Activated T-helper 1 cell treated with anti-CD3 and anti-CD28 coated beads, Interleukin-12 subunit alpha, Interleukin-12 subunit beta, Interleukin-2, Interleukin-4 antibody, amounts not matched to agents 30 ng/mL and 10 ng/mL and 1 ng/mL, durations not matched to agents 14 hours and 24 hours and 36 hours (primary cell): ENCODE measurements at regions not wholly inside any gene's neighbourhood (a gene's known extent, or its start where the extent isn't known, plus 50 kb on each side); places are given as distances from the start of the nearest gene placed in this dataset.

Source experiments
- DNase-seq: peaks from one replicate; pipeline ENCODE4 v3.0.0; 2021; ENCODE audit warnings: low spot score
- H3K27ac Mint-ChIP-seq: one replicate; pipeline ENCODE4 v1.8.0; 2021; ENCODE audit warnings: mild to moderate bottlenecking, mixed read lengths
- H3K27me3 Mint-ChIP-seq: one replicate; pipeline ENCODE4 v1.8.0; 2022; ENCODE audit warnings: mild to moderate bottlenecking, moderate library complexity, mixed read lengths; ENCODE audit not compliant: insufficient read depth
- H3K36me3 Mint-ChIP-seq: one replicate; pipeline ENCODE4 v1.8.0; 2021; ENCODE audit warnings: low read depth, mixed read lengths
- H3K4me1 Mint-ChIP-seq: one replicate; pipeline ENCODE4 v1.8.0; 2021; ENCODE audit warnings: low read depth, mixed read lengths
- H3K4me3 Mint-ChIP-seq: one replicate; pipeline ENCODE4 v1.8.0; 2021; ENCODE audit warnings: mild to moderate bottlenecking, moderate library complexity, mixed read lengths
- H3K9me3 Mint-ChIP-seq: one replicate; pipeline ENCODE4 v1.8.0; 2021; ENCODE audit warnings: mixed read lengths
- intact Hi-C: fragments of 100-400 bp; cut with micrococcal nuclease; formaldehyde crosslinking; loops from one replicate; pipeline ENCODE4 v1.15.1; 2024

DNA sequence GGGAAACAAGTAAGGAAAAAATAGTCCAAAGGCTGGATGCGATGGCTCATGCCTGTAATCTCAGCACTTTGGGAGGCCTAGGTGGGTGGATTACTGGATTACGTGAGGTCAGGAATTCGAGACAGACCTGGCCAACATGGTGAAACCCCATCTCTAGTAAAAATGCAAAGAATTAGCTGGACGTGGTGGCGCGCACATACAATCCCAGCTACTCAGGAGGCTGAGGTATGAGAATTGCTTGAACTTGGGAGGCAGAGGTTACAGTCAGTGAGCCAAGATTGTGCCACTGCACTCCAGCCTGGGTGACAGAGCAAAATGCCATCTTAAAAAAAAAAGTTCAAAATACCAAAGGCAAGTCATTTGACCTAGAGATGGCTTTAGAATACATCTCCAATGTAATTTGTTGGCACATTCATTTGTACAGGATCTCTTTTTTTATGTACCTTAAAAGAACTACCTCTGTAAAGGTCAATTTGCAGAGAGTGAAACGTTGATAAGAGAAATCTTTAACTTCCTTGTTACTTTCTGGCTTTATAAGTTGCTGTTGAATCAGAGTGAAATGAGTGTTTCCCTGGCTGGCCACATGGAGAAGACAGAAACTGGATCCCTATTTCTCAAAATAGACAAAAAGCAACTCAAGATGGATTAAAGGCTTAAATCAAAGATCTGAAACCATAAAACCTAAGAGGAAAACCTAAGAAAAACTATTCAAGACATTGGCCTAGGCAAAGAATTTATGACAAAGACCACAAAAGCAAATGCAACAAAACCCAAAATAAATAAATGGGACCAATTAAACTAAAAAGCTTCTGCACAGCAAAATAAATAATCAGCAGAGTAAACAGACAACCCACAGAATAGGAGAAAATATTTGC, 260.7 kb downstream of the KLF6 start:
- Mint-ChIP-seq H3K36me3 (no peaks in the 10 kb centered on the region), H3K27me3 (peaks cover 5% of the 10 kb centered on the region), H3K9me3 (peaks cover under 1% of the 10 kb centered on the region), H3K4me1 (no peaks in the 10 kb centered on the region), H3K4me3 (no peak overlapping the region), H3K27ac (no peak overlapping the region)
- intact Hi-C loops = no loop called here
- DNase-seq = no peak

DNA sequence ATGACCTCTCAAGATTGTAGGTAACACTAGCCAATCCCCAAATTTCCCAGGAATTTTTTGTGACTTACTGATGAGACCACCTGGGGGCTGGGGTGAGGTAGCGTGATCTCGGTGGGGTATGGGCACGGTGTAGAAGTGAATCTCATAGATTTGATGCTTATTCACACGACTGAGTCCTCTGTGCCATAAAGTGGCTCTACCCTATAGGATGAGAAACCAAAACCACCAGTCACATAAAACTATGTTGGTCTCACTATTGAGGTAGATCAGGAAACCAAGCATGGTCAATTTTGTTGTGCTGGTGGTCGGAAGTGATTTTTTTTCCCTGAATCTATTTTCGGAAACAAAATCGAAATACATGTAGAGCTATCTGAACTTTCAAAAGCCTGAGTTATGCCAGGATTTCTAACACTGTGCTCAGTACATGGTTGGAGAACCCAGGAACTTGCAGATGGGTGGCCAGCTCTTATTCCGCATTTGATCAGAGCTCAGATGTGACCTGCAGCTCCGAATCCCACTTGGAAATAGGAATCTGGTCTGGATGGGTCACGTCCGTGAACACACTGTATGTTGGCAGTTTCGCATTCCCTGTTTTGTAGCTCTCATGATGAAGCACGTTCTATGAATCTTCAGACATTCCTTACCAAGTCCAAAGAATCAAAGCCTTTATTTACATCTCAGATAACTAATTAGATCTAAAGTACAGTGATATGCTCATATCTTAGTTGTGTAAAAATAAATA, 261.5 kb downstream of the KLF6 start:
- H3K4me3 Mint-ChIP-seq = no peak overlapping the region

DNA sequence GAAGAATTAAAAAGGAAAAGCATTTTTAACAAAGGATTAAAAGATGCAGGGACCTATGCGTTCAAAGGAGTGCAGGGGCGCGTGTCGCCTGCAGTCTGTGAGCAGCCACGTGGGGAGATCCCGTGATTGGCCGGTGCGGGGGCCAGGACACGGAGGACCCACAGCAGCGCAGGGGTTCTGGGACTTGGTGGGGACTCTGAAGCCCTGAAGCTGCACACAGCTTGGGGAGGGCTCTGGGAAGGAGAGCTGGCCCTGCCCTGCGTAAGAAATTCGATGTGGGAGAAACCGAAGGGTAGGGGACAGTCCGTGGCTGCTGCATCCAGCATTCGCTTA, 268.1 kb downstream of the KLF6 start:
- Mint-ChIP-seq H3K4me3 (no peak overlapping the region), H3K36me3 (no peaks in the 10 kb centered on the region), H3K4me1 (peaks cover 20% of the 10 kb centered on the region), H3K27ac (no peak overlapping the region), H3K27me3 (peaks cover 8% of the 10 kb centered on the region), H3K9me3 (peaks cover 4% of the 10 kb centered on the region)
- intact Hi-C loops = no loop called here
- no peak for DNase-seq

More for the DNA sequence above, 261.5 kb downstream of the KLF6 start:
- H3K27ac Mint-ChIP-seq = no peak overlapping the region
- H3K9me3 Mint-ChIP-seq = peaks cover 4% of the 10 kb centered on the region
- intact Hi-C loops = no loop called here
- H3K27me3 Mint-ChIP-seq = peaks cover 5% of the 10 kb centered on the region
- H3K4me1 Mint-ChIP-seq = no peaks in the 10 kb centered on the region
- no peaks in the 10 kb centered on the region for H3K36me3 Mint-ChIP-seq
- DNase-seq = no peak

DNA sequence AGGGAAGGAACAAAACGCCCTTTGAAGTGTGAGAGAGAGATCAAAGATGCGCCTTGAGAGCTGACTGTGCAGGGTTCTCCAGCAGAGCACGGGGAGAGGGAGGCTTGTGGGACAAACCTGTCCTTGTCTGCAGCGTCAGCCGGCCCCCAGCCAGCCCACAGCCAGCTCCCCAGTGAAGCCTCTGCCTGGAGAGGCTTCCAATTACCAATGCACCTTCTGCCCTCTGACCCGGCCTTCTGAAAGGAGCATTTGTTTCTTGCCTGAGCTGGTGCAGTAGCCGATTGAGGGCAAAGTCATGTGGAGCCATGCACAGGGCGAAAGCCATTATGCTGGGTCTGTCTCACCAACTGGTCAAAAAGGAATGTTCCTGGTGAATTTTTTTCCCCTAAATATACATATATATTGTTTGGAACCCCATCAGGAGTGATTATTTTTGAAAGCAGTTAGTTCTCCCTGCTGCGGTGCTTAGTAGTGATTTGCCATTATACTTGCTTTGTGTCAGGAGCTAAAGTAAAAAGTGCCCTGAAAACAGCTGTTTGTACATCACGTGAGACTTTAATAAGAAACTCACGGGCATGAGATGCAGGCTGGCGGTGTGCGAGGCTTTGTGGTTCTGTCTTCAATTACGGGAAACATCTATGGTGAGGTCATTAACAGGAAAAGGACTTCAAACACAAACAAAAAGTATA, 268.6 kb downstream of the KLF6 start:
- H3K9me3 Mint-ChIP-seq = peaks cover 4% of the 10 kb centered on the region
- H3K27ac Mint-ChIP-seq = no peak overlapping the region
- H3K4me3 Mint-ChIP-seq = no peak overlapping the region
- no peak for DNase-seq
- intact Hi-C loops = no loop called here
- peaks cover 7% of the 10 kb centered on the region for H3K27me3 Mint-ChIP-seq
- H3K4me1 Mint-ChIP-seq = peaks cover 20% of the 10 kb centered on the region
- H3K36me3 Mint-ChIP-seq = no peaks in the 10 kb centered on the region

DNA sequence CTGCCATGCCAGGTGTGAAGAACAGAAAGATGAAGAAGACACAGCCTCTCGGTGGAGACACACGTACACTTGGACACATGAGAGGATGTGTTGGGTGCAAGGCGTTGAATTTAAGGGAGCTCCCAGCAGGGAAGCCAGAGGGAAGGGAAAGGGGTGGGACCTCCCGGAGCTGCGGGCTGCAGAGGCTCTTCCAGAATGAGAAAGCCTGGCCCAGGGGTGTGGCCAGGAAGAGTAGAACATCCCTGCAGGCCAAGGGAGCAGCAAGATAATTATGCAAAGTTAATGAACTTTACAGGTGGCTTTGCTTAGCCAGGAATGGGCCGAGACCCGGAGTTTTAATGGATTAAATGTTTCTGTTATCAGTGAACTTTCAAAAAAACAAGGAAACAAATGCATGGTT, 270.3 kb downstream of the KLF6 start:
- DNase-seq = no peak

DNA sequence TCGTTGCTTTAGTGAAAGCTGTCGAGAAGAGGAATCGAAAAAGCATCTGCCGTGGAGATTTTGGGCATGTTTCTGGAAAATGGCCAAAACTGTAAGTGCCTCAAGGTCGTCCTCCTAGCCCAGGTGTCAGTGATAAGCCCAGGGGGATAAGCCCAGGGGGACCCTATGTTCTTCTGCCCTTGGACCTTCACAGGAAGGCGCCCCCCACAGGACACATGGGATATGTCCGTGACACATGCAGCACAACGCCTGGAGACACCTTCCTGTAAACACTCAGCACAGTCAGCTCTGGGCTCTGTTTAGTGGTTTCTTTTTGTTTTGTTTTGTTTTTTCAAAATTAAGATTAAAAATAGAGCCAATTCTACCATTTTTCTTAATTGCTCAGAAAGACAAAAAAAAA, 272.7 kb downstream of the KLF6 start:
- Mint-ChIP-seq H3K4me1 (peaks cover 28% of the 10 kb centered on the region), H3K4me3 (no peak overlapping the region), H3K27ac (no peak overlapping the region), H3K9me3 (no peaks in the 10 kb centered on the region), H3K36me3 (no peaks in the 10 kb centered on the region), H3K27me3 (peaks cover 13% of the 10 kb centered on the region)
- DNase-seq = no peak
- intact Hi-C loops = no loop called here

More for the DNA sequence above, 270.3 kb downstream of the KLF6 start:
- peaks cover 28% of the 10 kb centered on the region for H3K4me1 Mint-ChIP-seq
- H3K9me3 Mint-ChIP-seq = peaks cover 4% of the 10 kb centered on the region
- H3K27ac Mint-ChIP-seq = no peak overlapping the region
- H3K27me3 Mint-ChIP-seq = peaks cover 10% of the 10 kb centered on the region
- no peak overlapping the region for H3K4me3 Mint-ChIP-seq
- intact Hi-C loops = no loop called here
- no peaks in the 10 kb centered on the region for H3K36me3 Mint-ChIP-seq

DNA sequence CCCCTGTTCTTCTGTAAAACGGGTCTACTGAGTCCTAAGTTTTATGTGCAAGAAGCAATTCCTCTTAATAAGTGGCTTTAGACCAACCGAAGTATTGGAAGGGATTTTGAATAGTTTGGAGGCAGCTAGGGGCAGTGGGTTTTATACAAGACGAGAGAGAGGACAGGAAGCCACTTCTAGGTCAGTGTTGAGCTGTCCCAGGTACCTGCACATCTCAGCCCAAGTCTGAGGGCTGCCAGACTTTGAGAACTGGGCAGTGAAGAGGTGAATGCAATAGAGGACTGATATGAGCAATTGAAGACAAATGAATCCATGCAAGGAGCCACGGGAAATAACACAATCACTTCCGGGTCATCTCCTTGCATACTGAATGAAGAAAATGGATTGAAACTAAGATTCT, 273.5 kb downstream of the KLF6 start:
- H3K4me1 Mint-ChIP-seq = peaks cover 21% of the 10 kb centered on the region
- intact Hi-C loops = no loop called here
- no peaks in the 10 kb centered on the region for H3K36me3 Mint-ChIP-seq
- no peak overlapping the region for H3K4me3 Mint-ChIP-seq
- H3K9me3 Mint-ChIP-seq = no peaks in the 10 kb centered on the region
- no peak for DNase-seq
- H3K27ac Mint-ChIP-seq = no peak overlapping the region
- peaks cover 11% of the 10 kb centered on the region for H3K27me3 Mint-ChIP-seq

DNA sequence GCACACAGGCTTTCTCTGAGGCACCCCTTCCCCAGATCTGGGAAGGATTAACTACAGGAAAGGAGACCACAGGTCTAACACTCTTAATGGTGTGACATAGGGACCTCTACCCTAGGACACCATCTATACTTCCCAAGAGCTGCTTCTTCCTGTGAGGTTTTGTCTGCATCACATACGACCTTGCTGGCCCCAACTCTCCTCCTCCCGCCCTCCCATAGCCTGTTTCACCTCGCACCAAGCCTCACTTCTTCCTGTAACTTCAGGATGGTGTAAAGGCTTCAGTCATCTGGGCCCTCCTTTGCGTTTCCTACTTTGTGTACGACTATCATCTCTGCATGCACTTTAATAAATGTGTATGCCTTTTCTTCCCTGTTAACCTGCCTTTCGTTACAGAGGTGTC, 274.3 kb downstream of the KLF6 start:
- Mint-ChIP-seq H3K4me3 (no peak overlapping the region), H3K36me3 (no peaks in the 10 kb centered on the region), H3K9me3 (no peaks in the 10 kb centered on the region), H3K4me1 (peaks cover 13% of the 10 kb centered on the region), H3K27me3 (peaks cover 11% of the 10 kb centered on the region), H3K27ac (no peak overlapping the region)
- no peak for DNase-seq
- intact Hi-C loops = no loop called here

DNA sequence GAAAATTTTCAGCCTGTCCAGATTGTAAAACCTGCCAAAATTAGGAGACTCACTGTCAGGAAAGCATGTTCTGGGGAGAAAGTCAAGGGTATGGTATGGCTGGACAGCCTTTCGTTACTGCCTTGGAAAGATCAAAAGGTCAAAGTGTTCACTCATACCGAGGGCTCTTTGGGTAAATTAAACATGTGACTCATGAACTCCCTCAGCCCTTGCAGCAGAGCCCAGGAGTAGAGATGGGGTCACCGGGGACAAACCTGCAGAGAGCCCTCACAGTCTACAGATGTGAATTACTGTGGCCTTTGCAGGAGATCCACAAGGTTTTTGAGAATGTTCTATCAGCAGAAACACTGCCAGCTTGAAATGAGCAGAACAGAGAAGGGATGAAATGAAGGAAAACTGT, 275.7 kb downstream of the KLF6 start:
- no peak for DNase-seq
- peaks cover 10% of the 10 kb centered on the region for H3K4me1 Mint-ChIP-seq
- intact Hi-C loops = no loop called here
- no peak overlapping the region for H3K4me3 Mint-ChIP-seq
- no peaks in the 10 kb centered on the region for H3K9me3 Mint-ChIP-seq
- H3K36me3 Mint-ChIP-seq = no peaks in the 10 kb centered on the region
- peaks cover 11% of the 10 kb centered on the region for H3K27me3 Mint-ChIP-seq
- no peak overlapping the region for H3K27ac Mint-ChIP-seq

DNA sequence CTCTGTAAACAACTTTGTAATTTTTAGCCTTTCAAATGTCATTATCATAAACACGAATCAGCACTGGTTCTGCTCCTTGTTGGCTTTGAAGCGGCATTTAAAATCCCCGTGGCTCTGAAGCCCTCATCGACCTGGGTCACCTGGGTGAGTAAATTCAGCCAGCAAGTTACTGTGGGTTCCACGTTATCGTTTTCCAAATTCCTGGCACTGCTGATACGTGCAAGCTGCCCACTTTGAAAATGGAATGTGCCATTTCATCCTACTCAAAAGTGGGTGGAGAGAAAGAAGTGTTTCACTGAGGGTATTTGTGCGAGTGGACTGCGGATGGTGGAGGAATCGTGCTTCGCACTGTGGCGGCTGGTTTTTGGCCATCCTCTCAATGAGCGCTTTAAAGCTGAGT, 281.7 kb downstream of the KLF6 start:
- Mint-ChIP-seq H3K4me3 (no peak overlapping the region), H3K36me3 (no peaks in the 10 kb centered on the region), H3K4me1 (no peaks in the 10 kb centered on the region), H3K27me3 (peaks cover 16% of the 10 kb centered on the region), H3K9me3 (no peaks in the 10 kb centered on the region), H3K27ac (no peak overlapping the region)
- no peak for DNase-seq
- intact Hi-C loops = no loop called here

DNA sequence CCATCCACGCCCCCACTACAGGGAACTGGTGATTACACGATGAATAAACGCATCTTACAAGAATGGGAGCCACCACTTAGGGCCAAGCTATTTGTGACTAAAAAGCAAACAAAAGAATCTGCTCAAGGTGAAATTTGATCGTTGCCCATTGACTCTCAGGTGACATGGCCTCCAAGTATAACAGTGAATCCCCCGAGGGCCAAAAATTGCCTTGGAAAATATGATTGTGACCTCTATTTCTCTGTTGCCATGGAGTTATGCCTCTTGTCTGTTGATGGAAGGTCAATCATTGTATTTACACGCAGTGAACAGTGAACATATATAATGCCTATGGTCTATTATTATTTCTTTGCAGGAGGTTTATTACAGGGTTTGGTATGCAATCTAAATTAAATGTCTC, 282.3 kb downstream of the KLF6 start:
- no peaks in the 10 kb centered on the region for H3K9me3 Mint-ChIP-seq
- H3K4me1 Mint-ChIP-seq = no peaks in the 10 kb centered on the region
- peaks cover 18% of the 10 kb centered on the region for H3K27me3 Mint-ChIP-seq
- DNase-seq = no peak
- H3K27ac Mint-ChIP-seq = no peak overlapping the region
- H3K36me3 Mint-ChIP-seq = no peaks in the 10 kb centered on the region
- no peak overlapping the region for H3K4me3 Mint-ChIP-seq
- intact Hi-C loops = no loop called here

DNA sequence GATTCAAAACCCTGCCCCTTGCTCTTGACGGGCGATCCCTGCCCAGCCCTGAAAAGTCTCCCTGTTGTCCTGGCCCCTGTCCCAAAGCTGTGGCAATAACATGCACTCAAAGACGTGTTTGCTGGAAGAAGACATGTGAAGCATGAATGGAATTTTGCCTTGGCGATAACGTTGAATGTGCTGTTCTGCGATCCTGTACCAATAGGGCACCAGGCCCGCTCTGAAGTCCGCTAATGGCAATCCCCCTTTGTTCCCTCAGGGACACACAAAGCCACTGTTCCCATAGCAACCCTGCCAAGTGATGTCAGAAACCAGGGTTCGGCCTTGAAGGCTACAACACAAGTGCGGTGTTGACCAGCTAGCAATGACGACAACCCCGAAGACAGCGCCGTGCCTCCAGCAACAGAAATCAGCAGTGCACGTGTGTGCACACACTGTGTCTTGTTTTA, 284.6 kb downstream of the KLF6 start:
- Mint-ChIP-seq H3K9me3 (no peaks in the 10 kb centered on the region), H3K4me1 (no peaks in the 10 kb centered on the region), H3K36me3 (no peaks in the 10 kb centered on the region), H3K27me3 (peaks cover 27% of the 10 kb centered on the region), H3K27ac (no peak overlapping the region), H3K4me3 (no peak overlapping the region)
- intact Hi-C loops = no loop called here
- no peak for DNase-seq

DNA sequence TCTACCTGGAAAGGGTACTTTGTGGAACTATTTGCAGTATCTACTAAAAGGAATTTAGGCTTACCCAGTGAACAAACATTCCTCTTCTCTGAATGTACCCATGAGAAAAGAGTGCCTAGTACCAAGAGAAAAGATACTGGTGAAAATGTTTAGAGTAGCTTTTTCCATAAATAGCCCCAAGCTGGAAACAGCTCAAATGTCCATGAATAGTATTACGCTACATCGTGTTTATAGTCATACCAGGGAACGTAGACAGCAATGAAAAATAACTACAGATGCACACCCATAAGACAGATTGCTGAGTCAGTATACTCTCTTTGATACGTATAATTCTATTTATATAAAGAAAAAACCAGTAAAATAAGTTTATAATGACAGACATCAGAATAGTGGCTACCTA, 285.9 kb downstream of the KLF6 start:
- no peak overlapping the region for H3K4me3 Mint-ChIP-seq
- H3K9me3 Mint-ChIP-seq = no peaks in the 10 kb centered on the region
- no peaks in the 10 kb centered on the region for H3K36me3 Mint-ChIP-seq
- DNase-seq = no peak
- H3K27ac Mint-ChIP-seq = no peak overlapping the region
- intact Hi-C loops = no loop called here
- H3K4me1 Mint-ChIP-seq = no peaks in the 10 kb centered on the region
- peaks cover 27% of the 10 kb centered on the region for H3K27me3 Mint-ChIP-seq
